Suprapubic skin (tissue), 4 donors: ENCODE measurements at regions not wholly inside any gene's neighbourhood (a gene's known extent, or its start where the extent isn't known, plus 50 kb on each side); places are given as distances from the start of the nearest gene placed in this dataset.

Experiments
- EP300 ChIP-seq: sonication (generic); formaldehyde crosslinking; IDR thresholded peaks from one replicate; pipeline ENCODE4 v1.6.1; 2017; ENCODE audit warnings: antibody characterized with exemption
- POLR2A ChIP-seq, 2 donors: fragments of 450-650 bp; IDR thresholded peaks; one replicate each; pipeline ENCODE4 v1.6.1; 2017; ENCODE audit warnings: antibody characterized with exemption in 2 of 2, mild to moderate bottlenecking in 2 of 2, moderate library complexity in 2 of 2
- POLR2AphosphoS5 ChIP-seq, 3 donors: sonication (generic); formaldehyde crosslinking; IDR thresholded peaks; one replicate each; pipeline ENCODE4 v1.6.1; 2017; ENCODE audit warnings: antibody characterized with exemption in 3 of 3
- TF ChIP-seq, protein P1 (sequence below), 2 donors: fragments of 200-600 bp in 1 of 2; fragments of 450-650 bp in 1 of 2; sonication (generic) in 1 of 2; IDR thresholded peaks; one replicate each; pipeline ENCODE4 v1.5.1; 2016 to 2019; ENCODE audit warnings: antibody characterized with exemption in 2 of 2, mild to moderate bottlenecking in 1 of 2, moderate library complexity in 1 of 2

DNA sequence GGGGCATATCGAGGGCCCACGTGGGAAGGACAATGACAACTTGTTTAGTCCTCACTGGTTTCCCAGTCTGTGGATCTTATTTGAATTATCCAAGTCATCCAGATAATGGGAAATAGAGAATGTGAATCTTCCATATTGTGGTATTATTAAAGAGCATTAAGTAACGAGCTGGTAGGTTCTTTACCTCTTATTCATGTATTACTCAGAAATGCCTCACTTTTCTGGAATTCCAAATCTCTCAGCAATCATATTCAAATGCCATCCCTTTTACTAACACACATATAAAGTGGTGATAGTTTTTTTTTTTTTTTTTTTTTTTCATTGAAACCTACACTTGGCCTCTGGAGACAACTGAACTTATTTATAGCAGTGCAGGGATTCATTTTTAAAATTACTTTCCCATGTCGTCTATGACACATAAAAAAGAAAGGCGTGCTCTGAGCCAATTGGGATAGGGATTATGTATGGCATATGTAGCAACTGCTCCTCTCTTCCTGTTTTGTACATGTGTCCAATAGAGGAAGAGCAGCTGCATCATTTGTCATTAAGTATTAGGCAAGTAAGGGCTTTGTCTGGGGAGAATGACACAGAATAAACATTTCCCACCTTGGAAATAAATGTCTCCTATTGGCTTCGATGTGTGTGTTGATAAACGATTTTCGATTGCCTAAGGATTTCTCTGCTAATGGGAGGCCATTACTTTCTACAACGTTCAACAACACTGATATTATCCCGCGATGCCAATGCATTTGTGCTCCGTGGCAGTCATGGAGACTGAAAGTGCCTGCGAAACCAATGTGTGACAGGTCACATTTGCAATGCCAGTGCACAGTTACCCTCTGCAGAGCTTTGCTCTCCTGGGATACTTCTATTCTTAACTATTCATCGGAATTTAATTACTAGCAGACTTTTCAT lies 78.6 kb upstream of the IFNG-AS1 start:
- TF ChIP-seq, protein P1, sequence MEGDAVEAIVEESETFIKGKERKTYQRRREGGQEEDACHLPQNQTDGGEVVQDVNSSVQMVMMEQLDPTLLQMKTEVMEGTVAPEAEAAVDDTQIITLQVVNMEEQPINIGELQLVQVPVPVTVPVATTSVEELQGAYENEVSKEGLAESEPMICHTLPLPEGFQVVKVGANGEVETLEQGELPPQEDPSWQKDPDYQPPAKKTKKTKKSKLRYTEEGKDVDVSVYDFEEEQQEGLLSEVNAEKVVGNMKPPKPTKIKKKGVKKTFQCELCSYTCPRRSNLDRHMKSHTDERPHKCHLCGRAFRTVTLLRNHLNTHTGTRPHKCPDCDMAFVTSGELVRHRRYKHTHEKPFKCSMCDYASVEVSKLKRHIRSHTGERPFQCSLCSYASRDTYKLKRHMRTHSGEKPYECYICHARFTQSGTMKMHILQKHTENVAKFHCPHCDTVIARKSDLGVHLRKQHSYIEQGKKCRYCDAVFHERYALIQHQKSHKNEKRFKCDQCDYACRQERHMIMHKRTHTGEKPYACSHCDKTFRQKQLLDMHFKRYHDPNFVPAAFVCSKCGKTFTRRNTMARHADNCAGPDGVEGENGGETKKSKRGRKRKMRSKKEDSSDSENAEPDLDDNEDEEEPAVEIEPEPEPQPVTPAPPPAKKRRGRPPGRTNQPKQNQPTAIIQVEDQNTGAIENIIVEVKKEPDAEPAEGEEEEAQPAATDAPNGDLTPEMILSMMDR (IDR thresholded peaks at IDR 0.05), result no peak
- TF ChIP-seq POLR2A (IDR thresholded peaks at IDR 0.05), result no peak
- TF ChIP-seq POLR2AphosphoS5 (IDR thresholded peaks at IDR 0.05), result no peak
- no peak for TF ChIP-seq EP300
